ENCODE measurements at regions not wholly inside any gene's neighbourhood (a gene's known extent, or its start where the extent isn't known, plus 50 kb on each side); places are given as distances from the start of the nearest gene placed in this dataset.
"Not testable (repeated sequence)": the region's sequence is repeated elsewhere in the genome, so short reads cannot be mapped to it uniquely, and the experiment has no call there.

DNA sequence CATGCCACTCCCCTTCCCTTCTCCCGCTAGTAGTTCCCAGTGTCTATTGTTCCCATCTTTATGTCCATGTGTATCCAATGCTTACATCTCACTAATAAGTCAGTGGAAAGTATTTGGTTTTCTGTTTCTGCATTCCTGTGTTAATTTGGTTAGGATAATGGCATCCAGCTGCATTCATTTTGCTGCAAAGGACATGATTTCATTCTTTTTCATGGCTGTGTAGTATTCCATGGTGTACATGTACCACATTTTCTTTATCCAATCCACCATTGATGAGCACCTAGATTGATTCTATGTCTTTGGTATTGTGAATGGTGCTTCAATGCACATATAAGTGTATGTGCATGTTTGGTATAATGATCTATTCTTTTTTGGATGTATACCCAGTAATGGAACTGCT, 502.5 kb upstream of the MAP2 start:
- H3K27me3 Mint-ChIP-seq (ENCODE audit: insufficient read depth, low read depth, poor library complexity); H3K36me3 ChIP-seq (ENCODE audit: insufficient read depth); H3K9me2 ChIP-seq (ENCODE audit: insufficient read depth); H3F3A ChIP-seq (replicated peaks; ENCODE audit: low read depth); H3K27me3 ChIP-seq (ENCODE audit: insufficient read depth); H3K27ac ChIP-seq (ENCODE audit: low read depth); H3K4me1 ChIP-seq (ENCODE audit: insufficient read depth); H4K20me1 ChIP-seq (replicated peaks; ENCODE audit: insufficient read depth); H3K4me3 ChIP-seq; H3K27ac Mint-ChIP-seq; H2AFZ ChIP-seq; ATAC-seq; DNase-seq (ENCODE audit: low spot score); H3K9me3 Mint-ChIP-seq; H3K36me3 Mint-ChIP-seq (ENCODE audit: low read depth); H3K4me2 ChIP-seq; H3K79me2 ChIP-seq (replicated peaks; ENCODE audit: insufficient read depth); H3K4me1 Mint-ChIP-seq; H3K4me3 Mint-ChIP-seq: not testable (repeated sequence)

DNA sequence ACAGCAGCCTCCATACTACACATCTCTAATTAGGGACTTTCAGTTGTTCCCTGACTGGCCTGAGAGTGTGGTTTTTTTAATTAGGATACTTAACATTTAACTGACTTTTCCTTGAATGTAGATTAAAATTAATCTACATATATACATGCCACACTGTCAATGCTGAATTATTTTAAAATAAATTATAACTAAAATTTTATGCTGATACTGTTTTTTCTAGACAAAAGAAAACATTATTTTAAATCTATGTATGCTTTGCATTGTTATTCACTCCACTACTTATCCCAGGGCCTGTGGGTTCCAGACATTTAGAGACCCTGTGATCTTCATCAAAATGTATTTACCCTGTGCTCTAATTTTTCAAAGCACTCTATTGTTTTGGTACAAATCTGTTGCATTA, 496.0 kb upstream of the MAP2 start:
- H3K79me2 ChIP-seq (replicated peaks; ENCODE audit: insufficient read depth) = no peaks in the 10 kb centered on the region
- no peak overlapping the region for H3K4me3 ChIP-seq
- no peak for ATAC-seq
- H3K9me2 ChIP-seq (ENCODE audit: insufficient read depth) = no peaks in the 10 kb centered on the region
- Mint-ChIP-seq H3K4me1 (no peaks in the 10 kb centered on the region), H3K9me3 (no peaks in the 10 kb centered on the region), H3K36me3 (ENCODE audit: low read depth) (no peaks in the 10 kb centered on the region), H3K27me3 (ENCODE audit: insufficient read depth, low read depth, poor library complexity) (no peaks in the 10 kb centered on the region), H3K27ac (no peak overlapping the region), H3K4me3 (no peak overlapping the region)
- H3K36me3 ChIP-seq (ENCODE audit: insufficient read depth) = no peaks in the 10 kb centered on the region
- H2AFZ ChIP-seq = no peak overlapping the region
- no peak overlapping the region for H3K4me2 ChIP-seq
- no peaks in the 10 kb centered on the region for H3K27me3 ChIP-seq (ENCODE audit: insufficient read depth)
- DNase-seq (ENCODE audit: low spot score) = no peak
- TF ChIP-seq, protein P1, sequence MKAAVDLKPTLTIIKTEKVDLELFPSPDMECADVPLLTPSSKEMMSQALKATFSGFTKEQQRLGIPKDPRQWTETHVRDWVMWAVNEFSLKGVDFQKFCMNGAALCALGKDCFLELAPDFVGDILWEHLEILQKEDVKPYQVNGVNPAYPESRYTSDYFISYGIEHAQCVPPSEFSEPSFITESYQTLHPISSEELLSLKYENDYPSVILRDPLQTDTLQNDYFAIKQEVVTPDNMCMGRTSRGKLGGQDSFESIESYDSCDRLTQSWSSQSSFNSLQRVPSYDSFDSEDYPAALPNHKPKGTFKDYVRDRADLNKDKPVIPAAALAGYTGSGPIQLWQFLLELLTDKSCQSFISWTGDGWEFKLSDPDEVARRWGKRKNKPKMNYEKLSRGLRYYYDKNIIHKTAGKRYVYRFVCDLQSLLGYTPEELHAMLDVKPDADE (IDR thresholded peaks at IDR 0.05) = no peak
- no peak for TF ChIP-seq STAT1 (IDR thresholded peaks at IDR 0.05; ENCODE audit: unreplicated experiment)
- TF ChIP-seq ZNF114 (CRISPR knock-in tag; IDR thresholded peaks at IDR 0.05) = no peak
- no peak for TF ChIP-seq CREB1 (CRISPR knock-in tag; IDR thresholded peaks at IDR 0.05; ENCODE audit: low read depth)
- no peak for TF ChIP-seq EZH2phosphoT487 (IDR thresholded peaks at IDR 0.05; ENCODE audit: unreplicated experiment)
- H3F3A ChIP-seq (replicated peaks; ENCODE audit: low read depth) = no peaks in the 10 kb centered on the region
- H4K20me1 ChIP-seq (replicated peaks; ENCODE audit: insufficient read depth) = no peaks in the 10 kb centered on the region
- H3K4me1 ChIP-seq (ENCODE audit: insufficient read depth) = no peaks in the 10 kb centered on the region
- H3K27ac ChIP-seq (ENCODE audit: low read depth) = no peak overlapping the region

DNA sequence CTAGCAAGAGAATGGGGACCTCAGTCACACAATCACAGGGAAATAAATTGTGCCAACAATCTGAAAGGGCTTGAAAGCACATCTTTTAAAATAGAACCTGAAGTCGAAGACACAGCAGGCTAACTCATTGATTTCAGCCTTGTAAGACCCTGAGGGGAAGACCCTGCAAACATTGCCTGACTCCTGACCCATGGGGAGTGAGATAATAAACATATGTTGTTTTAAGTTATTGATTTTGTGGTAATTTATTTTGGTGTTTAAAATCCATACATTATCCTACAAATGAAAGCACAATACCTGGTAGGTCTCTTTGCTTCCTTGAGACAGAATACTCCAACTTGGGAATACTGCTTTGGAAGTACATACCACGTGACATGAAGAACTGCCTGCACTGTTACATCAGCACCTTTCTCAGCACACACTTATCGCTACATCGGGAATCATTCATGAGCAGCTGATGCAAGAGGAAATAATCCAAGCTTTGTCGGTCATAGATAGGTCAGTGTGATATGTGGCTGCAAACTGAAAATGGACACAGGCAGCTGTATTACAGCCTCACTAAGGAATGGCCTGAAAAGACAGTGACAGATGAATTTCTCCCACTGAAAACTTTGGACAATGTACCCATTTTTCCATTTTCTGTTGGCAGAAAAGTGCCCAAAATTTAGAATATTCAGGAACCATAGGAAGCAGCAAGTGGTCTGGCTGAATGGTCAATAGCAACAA, 494.5 kb upstream of the MAP2 start:
- no peaks in the 10 kb centered on the region for H3K36me3 Mint-ChIP-seq (ENCODE audit: low read depth)
- Histone ChIP-seq H2AFZ (no peak overlapping the region), H3K36me3 (ENCODE audit: insufficient read depth) (no peaks in the 10 kb centered on the region), H4K20me1 (replicated peaks; ENCODE audit: insufficient read depth) (no peaks in the 10 kb centered on the region), H3F3A (replicated peaks; ENCODE audit: low read depth) (no peaks in the 10 kb centered on the region), H3K4me1 (ENCODE audit: insufficient read depth) (no peaks in the 10 kb centered on the region), H3K27ac (ENCODE audit: low read depth) (no peak overlapping the region), H3K27me3 (ENCODE audit: insufficient read depth) (no peaks in the 10 kb centered on the region), H3K4me3 (no peak overlapping the region), H3K79me2 (replicated peaks; ENCODE audit: insufficient read depth) (no peaks in the 10 kb centered on the region), H3K9me2 (ENCODE audit: insufficient read depth) (no peaks in the 10 kb centered on the region), H3K4me2 (no peak overlapping the region)
- no peaks in the 10 kb centered on the region for H3K27me3 Mint-ChIP-seq (ENCODE audit: insufficient read depth, low read depth, poor library complexity)
- TF ChIP-seq POLR2AphosphoS5 (IDR thresholded peaks at IDR 0.05; ENCODE audit: low read depth) (no peak), CREB1 (CRISPR knock-in tag; IDR thresholded peaks at IDR 0.05; ENCODE audit: low read depth) (no peak), JUNB (IDR thresholded peaks at IDR 0.05; ENCODE audit: unreplicated experiment) (no peak)
- TF ChIP-seq, protein P1 (IDR thresholded peaks at IDR 0.05) = no peak
- no peak for DNase-seq (ENCODE audit: low spot score)
- no peaks in the 10 kb centered on the region for H3K4me1 Mint-ChIP-seq
- H3K27ac Mint-ChIP-seq = no peak overlapping the region
- ATAC-seq = no peak
- no peak overlapping the region for H3K4me3 Mint-ChIP-seq
- H3K9me3 Mint-ChIP-seq = no peaks in the 10 kb centered on the region
